HFFc6 (cell line): ENCODE measurements at regions not wholly inside any gene's neighbourhood (a gene's known extent, or its start where the extent isn't known, plus 50 kb on each side); places are given as distances from the start of the nearest gene placed in this dataset.

Experiments used
- DNase-seq: peaks from one replicate; pipeline ENCODE4 v3.0.0-alpha.2; 2018
- H3K27ac Mint-ChIP-seq: 2 replicates; pipeline ENCODE4 v1.8.0; 2020; ENCODE audit warnings: mild to moderate bottlenecking, mixed read lengths
- H3K27me3 Mint-ChIP-seq: 2 replicates; pipeline ENCODE4 v1.8.0; 2021; ENCODE audit warnings: mild to moderate bottlenecking, moderate library complexity, mixed read lengths; ENCODE audit not compliant: insufficient read depth
- H3K36me3 Mint-ChIP-seq: 2 replicates; pipeline ENCODE4 v1.8.0; 2021; ENCODE audit warnings: low read depth, mixed read lengths
- H3K4me1 Mint-ChIP-seq: 2 replicates; pipeline ENCODE4 v1.8.0; 2020; ENCODE audit warnings: low read depth, mixed read lengths
- H3K4me3 Mint-ChIP-seq: 2 replicates; pipeline ENCODE4 v1.8.0; 2020; ENCODE audit warnings: mild to moderate bottlenecking, moderate library complexity, mixed read lengths
- H3K9me3 Mint-ChIP-seq: 2 replicates; pipeline ENCODE4 v1.8.0; 2020; ENCODE audit warnings: mild to moderate bottlenecking, mixed read lengths
- CTCF ChIP-seq: fragments of 200-600 bp; sonication (generic); IDR thresholded peaks from 2 replicates; pipeline ENCODE4 v1.5.0; 2021; ENCODE audit warnings: antibody characterized with exemption, mild to moderate bottlenecking

DNA sequence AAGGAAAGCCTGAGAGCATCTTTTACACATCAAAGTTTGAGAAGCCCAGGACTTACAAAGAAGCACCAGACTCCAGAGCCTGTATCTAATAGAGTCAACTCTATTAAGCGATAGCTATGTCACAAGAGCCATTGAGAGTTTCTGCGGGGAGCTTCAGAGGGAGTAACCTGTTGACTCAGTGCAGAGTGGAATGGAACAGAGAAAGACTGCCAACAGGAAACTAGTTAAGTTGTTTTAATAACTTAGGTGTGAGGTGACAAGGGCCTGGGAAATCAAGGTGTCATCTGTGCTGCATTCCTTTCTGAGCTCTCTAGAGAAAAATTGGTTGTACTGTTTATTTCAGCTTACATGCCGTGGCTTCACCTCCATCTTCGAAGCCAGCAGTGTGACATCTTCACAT lies 513.8 kb upstream of the POU3F3 start:
- TF ChIP-seq CTCF, result no peak
- H3K27me3 Mint-ChIP-seq, result no peaks in the 10 kb centered on the region
- DNase-seq, result no peak
- no peak overlapping the region for H3K27ac Mint-ChIP-seq
- peaks cover 49% of the 10 kb centered on the region for H3K9me3 Mint-ChIP-seq
- H3K4me3 Mint-ChIP-seq, result no peak overlapping the region
- no peaks in the 10 kb centered on the region for H3K4me1 Mint-ChIP-seq
- H3K36me3 Mint-ChIP-seq, result peaks cover 6% of the 10 kb centered on the region; the same call in 1 of the 2 replicates

GRCh38 chr2:104340879-104341828 lies 512.8 kb upstream of the POU3F3 start:
- no peak for DNase-seq
- no peaks in the 10 kb centered on the region for H3K4me1 Mint-ChIP-seq
- H3K27me3 Mint-ChIP-seq, result no peaks in the 10 kb centered on the region
- no peak overlapping the region for H3K4me3 Mint-ChIP-seq
- H3K36me3 Mint-ChIP-seq, result peaks cover 3% of the 10 kb centered on the region; the same call in 1 of the 2 replicates
- peaks cover 55% of the 10 kb centered on the region for H3K9me3 Mint-ChIP-seq
- H3K27ac Mint-ChIP-seq, result no peak overlapping the region
- TF ChIP-seq CTCF, result no peak

- Mint-ChIP-seq H3K36me3 (no peaks in the 10 kb centered on the region), H3K4me1 (no peaks in the 10 kb centered on the region), H3K27me3 (no peaks in the 10 kb centered on the region)
Measured at GRCh38 chr2:104344306-104344705, 509.6 kb upstream of the POU3F3 start.

GRCh38 chr2:104344985-104345384 lies 508.9 kb upstream of the POU3F3 start:
- no peaks in the 10 kb centered on the region for H3K4me1 Mint-ChIP-seq
- no peaks in the 10 kb centered on the region for H3K36me3 Mint-ChIP-seq
- no peak for DNase-seq
- H3K27me3 Mint-ChIP-seq, result no peaks in the 10 kb centered on the region
- H3K4me3 Mint-ChIP-seq, result no peak overlapping the region
- peaks cover 47% of the 10 kb centered on the region for H3K9me3 Mint-ChIP-seq
- no peak overlapping the region for H3K27ac Mint-ChIP-seq
- TF ChIP-seq CTCF, result no peak

More at GRCh38 chr2:104344306-104344705, 509.6 kb upstream of the POU3F3 start:
- no peak for DNase-seq
- Mint-ChIP-seq H3K4me3 (no peak overlapping the region), H3K9me3 (peaks cover 47% of the 10 kb centered on the region), H3K27ac (no peak overlapping the region)
- no peak for TF ChIP-seq CTCF

DNA sequence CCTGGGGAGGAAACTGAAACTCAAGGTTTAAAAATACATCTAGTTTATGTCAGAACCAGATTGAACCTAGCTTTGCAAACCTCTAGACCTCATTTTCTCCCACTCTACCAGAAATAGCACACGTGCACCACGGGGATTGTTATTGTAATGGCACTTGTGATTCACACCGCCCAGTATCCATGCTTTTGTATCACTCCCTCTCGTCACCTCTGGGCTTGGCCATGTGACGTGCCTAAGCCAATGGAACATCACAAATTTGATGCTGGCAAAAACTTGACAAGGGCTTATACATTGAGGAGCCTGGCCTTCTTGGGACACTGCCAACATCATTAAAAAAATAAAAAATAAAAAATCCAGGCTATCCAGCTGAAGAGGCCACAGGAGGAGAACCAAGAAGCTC lies 495.8 kb upstream of the POU3F3 start:
- Mint-ChIP-seq H3K4me1 (no peaks in the 10 kb centered on the region), H3K27ac (no peak overlapping the region), H3K9me3 (peaks cover 27% of the 10 kb centered on the region), H3K4me3 (no peak overlapping the region), H3K36me3 (no peaks in the 10 kb centered on the region), H3K27me3 (no peaks in the 10 kb centered on the region)
- DNase-seq, result no peak
- TF ChIP-seq CTCF, result no peak
